ENCODE measurements at regions not wholly inside any gene's neighbourhood (a gene's known extent, or its start where the extent isn't known, plus 50 kb on each side); places are given as distances from the start of the nearest gene placed in this dataset.

DNA sequence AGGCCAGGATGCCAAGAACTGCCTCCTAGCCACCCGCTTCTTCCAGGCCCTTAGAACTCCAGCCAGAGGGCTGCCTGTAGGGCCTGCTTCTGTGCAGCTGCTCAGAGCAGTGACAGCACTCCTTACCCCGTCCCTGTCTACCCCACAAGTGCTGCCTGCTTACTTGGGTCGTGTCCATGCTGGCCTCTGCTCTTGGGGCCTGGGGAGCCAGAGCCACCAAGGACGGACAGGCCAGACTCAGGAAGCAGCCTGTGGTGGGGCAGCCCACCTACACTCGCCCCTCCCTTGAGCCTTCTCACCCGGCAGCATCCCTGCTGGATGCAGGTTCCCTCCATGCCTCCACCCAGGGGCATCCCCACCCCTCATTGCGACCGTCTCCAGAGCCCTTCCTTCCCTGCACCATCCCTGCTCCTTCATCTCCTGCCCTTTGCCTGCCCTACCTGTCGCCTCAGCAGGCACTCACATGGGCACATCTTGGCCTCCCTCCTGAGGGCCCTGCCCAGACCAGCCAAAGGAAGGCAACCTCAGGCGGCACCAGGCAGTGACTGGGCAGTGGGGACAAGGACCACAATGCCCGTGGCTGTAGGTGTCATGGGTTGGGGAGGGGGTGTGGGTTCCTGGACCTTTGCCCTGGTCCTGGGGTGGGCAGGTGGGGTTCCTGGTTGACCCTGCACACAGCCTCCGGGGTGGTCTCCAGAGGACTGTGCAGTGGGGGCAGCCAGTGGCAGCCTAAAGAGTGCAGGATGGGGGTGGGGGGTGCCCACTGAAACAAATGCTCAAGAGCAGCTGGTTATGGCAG, 78.0 kb upstream of the TNS3 start:
- H3K36me3 Mint-ChIP-seq (ENCODE audit: low read depth), result no peaks in the 10 kb centered on the region
- WGBS, 2 experiments (ENCODE audit: insufficient coverage in 1 of 2, insufficient read length in 1 of 2), result 80 to 100% methylated on average over 5 to 12 of the region's 12 CpGs
- no peak overlapping the region for H3K4me3 Mint-ChIP-seq
- DNase-seq, result no peak
- H3K27ac Mint-ChIP-seq, result no peak overlapping the region
- Histone ChIP-seq H3K4me1 (ENCODE audit: control insufficient read depth, insufficient read depth, low read length) (no peaks in the 10 kb centered on the region), H3K9ac (ENCODE audit: extremely low read depth, low read length, poor library complexity, severe bottlenecking) (no peak overlapping the region), H3K27ac (ENCODE audit: low read depth, low read length) (no peak overlapping the region), H3K9me3 (ENCODE audit: control insufficient read depth, low read length) (peaks cover 3% of the 10 kb centered on the region), H3K27me3 (ENCODE audit: control insufficient read depth, insufficient read depth, low read length, poor library complexity, severe bottlenecking) (no peaks in the 10 kb centered on the region), H3K4me3 (ENCODE audit: low read length) (no peak overlapping the region), H3K36me3 (ENCODE audit: control insufficient read depth, insufficient read depth, low read length) (no peaks in the 10 kb centered on the region)
- TF ChIP-seq, protein P1, sequence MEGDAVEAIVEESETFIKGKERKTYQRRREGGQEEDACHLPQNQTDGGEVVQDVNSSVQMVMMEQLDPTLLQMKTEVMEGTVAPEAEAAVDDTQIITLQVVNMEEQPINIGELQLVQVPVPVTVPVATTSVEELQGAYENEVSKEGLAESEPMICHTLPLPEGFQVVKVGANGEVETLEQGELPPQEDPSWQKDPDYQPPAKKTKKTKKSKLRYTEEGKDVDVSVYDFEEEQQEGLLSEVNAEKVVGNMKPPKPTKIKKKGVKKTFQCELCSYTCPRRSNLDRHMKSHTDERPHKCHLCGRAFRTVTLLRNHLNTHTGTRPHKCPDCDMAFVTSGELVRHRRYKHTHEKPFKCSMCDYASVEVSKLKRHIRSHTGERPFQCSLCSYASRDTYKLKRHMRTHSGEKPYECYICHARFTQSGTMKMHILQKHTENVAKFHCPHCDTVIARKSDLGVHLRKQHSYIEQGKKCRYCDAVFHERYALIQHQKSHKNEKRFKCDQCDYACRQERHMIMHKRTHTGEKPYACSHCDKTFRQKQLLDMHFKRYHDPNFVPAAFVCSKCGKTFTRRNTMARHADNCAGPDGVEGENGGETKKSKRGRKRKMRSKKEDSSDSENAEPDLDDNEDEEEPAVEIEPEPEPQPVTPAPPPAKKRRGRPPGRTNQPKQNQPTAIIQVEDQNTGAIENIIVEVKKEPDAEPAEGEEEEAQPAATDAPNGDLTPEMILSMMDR (conservative IDR thresholded peaks at IDR 0.05), result no peak
- peaks cover 9% of the 10 kb centered on the region for H3K4me1 Mint-ChIP-seq
- no peaks in the 10 kb centered on the region for H3K27me3 Mint-ChIP-seq (ENCODE audit: insufficient read depth)
- no peaks in the 10 kb centered on the region for H3K9me3 Mint-ChIP-seq

DNA sequence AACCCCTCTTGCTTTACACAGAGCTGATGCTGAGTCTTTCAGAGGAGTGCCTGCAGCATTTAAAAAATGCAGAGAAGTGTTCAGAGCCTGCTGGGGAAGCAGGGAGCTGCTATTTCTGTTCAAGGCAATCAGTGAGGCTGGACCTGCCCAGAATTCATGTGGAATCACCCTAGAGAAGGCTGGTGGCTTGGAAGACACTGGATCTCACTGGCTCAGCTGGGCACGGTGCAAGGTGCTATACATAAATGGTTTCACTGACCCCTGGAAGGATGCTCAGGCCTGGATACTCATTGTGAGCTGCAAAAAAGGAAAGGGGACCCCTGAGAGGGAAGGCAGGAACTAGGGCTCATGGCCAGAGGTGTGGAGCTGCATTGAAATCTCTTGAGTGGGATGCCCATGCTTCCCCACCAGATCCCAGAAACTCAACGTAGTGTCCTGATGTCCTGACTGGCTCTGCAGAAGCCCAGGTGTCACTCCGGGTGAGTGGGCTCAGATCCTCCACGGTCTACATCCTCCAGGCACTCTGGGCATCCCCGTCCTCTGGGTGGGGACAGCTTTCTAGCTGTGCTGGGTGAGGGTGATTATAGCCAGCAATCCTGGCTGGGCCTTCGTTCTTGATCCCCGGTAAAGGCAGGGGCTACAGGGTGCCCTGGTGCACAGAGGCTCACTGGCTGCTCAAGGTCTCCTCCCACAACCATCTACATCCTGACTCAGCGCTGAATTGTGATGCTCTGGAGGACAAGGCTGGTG, 77.2 kb upstream of the TNS3 start:
- Mint-ChIP-seq H3K27me3 (ENCODE audit: insufficient read depth) (no peaks in the 10 kb centered on the region), H3K4me1 (peaks cover 9% of the 10 kb centered on the region), H3K36me3 (ENCODE audit: low read depth) (no peaks in the 10 kb centered on the region), H3K9me3 (no peaks in the 10 kb centered on the region), H3K4me3 (no peak overlapping the region), H3K27ac (no peak overlapping the region)
- 89 to 94% methylated on average over 4 to 8 of the region's 8 CpGs for WGBS, 2 experiments (ENCODE audit: insufficient coverage in 1 of 2, insufficient read length in 1 of 2)
- Histone ChIP-seq H3K4me1 (ENCODE audit: control insufficient read depth, insufficient read depth, low read length) (no peaks in the 10 kb centered on the region), H3K4me3 (ENCODE audit: low read length) (no peak overlapping the region), H3K36me3 (ENCODE audit: control insufficient read depth, insufficient read depth, low read length) (no peaks in the 10 kb centered on the region), H3K27me3 (ENCODE audit: control insufficient read depth, insufficient read depth, low read length, poor library complexity, severe bottlenecking) (no peaks in the 10 kb centered on the region), H3K9me3 (ENCODE audit: control insufficient read depth, low read length) (no peaks in the 10 kb centered on the region), H3K27ac (ENCODE audit: low read depth, low read length) (no peak overlapping the region), H3K9ac (ENCODE audit: extremely low read depth, low read length, poor library complexity, severe bottlenecking) (no peak overlapping the region)
- no peak for DNase-seq
- TF ChIP-seq, protein P1 (conservative IDR thresholded peaks at IDR 0.05), result no peak

DNA sequence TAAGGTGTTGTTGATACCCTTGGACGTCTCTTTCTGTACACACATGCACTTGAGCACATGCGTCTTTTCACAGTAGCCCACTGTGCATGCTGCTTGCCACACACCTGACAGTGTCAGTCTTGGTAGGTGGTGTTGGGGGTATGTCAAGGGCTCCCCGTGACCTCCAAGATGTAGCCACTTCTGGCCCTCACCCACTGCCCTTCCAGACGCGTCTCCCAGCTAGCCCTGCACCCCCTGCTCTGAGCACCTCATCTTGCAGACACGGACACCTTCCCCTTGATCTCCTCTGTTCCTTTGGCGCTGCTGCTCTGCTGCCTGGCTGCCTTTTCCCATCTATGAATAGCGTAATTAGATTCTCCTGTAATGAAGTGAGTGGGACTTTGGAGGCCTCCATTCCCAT, 75.2 kb upstream of the TNS3 start:
- no peaks in the 10 kb centered on the region for H3K4me1 ChIP-seq (ENCODE audit: control insufficient read depth, insufficient read depth, low read length)
- no peak for DNase-seq
- H3K9ac ChIP-seq (ENCODE audit: extremely low read depth, low read length, poor library complexity, severe bottlenecking), result no peak overlapping the region
- no peaks in the 10 kb centered on the region for H3K9me3 Mint-ChIP-seq
- TF ChIP-seq, protein P1 (conservative IDR thresholded peaks at IDR 0.05), result no peak
- H3K4me3 ChIP-seq (ENCODE audit: low read length), result no peak overlapping the region
- no peaks in the 10 kb centered on the region for H3K36me3 Mint-ChIP-seq (ENCODE audit: low read depth)
- H3K36me3 ChIP-seq (ENCODE audit: control insufficient read depth, insufficient read depth, low read length), result no peaks in the 10 kb centered on the region
- no peaks in the 10 kb centered on the region for H3K9me3 ChIP-seq (ENCODE audit: control insufficient read depth, low read length)
- 90 to 100% methylated on average over 4 to 8 of the region's 8 CpGs for WGBS, 2 experiments (ENCODE audit: insufficient coverage in 1 of 2, insufficient read length in 1 of 2)
- peaks cover 15% of the 10 kb centered on the region for H3K4me1 Mint-ChIP-seq
- H3K27me3 ChIP-seq (ENCODE audit: control insufficient read depth, insufficient read depth, low read length, poor library complexity, severe bottlenecking), result no peaks in the 10 kb centered on the region
- H3K27me3 Mint-ChIP-seq (ENCODE audit: insufficient read depth), result no peaks in the 10 kb centered on the region
- H3K4me3 Mint-ChIP-seq, result no peak overlapping the region
- H3K27ac ChIP-seq (ENCODE audit: low read depth, low read length), result no peak overlapping the region
- no peak overlapping the region for H3K27ac Mint-ChIP-seq

Data from endodermal cell (in vitro differentiated cells).